Lower leg skin (tissue), 3 donors: ENCODE measurements at regions not wholly inside any gene's neighbourhood (a gene's known extent, or its start where the extent isn't known, plus 50 kb on each side); places are given as distances from the start of the nearest gene placed in this dataset.

Source experiments
- POLR2A ChIP-seq, 2 donors: fragments of 450-650 bp; IDR thresholded peaks; one replicate each; pipeline ENCODE4 v1.6.1; 2016 to 2017; ENCODE audit warnings: antibody characterized with exemption in 2 of 2, mild to moderate bottlenecking in 1 of 2, moderate library complexity in 1 of 2
- TF ChIP-seq, protein P1 (sequence below), 3 donors: fragments of 450-650 bp; IDR thresholded peaks; one replicate each; pipeline ENCODE4 v1.5.1; 2016; ENCODE audit warnings: antibody characterized with exemption in 3 of 3, mild to moderate bottlenecking in 3 of 3, moderate library complexity in 2 of 3

DNA sequence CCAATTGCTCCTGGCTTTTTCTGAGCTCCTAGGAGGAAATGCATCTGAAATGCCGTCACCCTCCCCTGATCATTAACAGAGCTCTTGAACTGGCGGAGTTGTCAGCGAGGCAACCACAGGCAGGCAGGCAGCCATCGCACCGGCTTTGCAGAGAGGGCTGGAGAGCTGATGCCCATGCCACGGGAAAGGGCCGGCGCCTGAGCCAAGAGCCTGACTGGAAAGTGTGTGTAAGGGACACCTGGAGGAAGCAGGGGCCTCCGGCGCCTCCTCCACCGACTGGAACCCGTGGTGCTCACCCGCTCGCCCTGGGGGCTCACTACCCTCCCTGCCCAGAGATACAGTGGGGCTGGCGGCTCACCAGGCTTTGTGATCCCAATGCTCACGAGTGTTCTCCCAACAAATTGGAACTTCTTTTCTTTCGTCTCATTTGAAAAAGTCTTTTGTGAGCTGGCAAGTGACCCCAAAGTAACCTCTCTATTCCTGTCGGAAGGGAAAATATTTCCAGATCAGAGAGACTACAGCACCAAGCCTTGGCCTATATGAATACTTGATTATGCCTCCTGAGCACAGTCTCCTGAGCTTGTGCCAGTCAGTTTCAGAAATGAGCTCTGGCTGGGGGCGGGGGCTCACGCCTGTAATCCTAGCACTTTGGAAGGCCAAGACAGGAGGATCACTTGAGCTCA is 97.7 kb upstream of the SLC25A33 start:
- no peak for TF ChIP-seq POLR2A (IDR thresholded peaks at IDR 0.05)
- TF ChIP-seq, protein P1, sequence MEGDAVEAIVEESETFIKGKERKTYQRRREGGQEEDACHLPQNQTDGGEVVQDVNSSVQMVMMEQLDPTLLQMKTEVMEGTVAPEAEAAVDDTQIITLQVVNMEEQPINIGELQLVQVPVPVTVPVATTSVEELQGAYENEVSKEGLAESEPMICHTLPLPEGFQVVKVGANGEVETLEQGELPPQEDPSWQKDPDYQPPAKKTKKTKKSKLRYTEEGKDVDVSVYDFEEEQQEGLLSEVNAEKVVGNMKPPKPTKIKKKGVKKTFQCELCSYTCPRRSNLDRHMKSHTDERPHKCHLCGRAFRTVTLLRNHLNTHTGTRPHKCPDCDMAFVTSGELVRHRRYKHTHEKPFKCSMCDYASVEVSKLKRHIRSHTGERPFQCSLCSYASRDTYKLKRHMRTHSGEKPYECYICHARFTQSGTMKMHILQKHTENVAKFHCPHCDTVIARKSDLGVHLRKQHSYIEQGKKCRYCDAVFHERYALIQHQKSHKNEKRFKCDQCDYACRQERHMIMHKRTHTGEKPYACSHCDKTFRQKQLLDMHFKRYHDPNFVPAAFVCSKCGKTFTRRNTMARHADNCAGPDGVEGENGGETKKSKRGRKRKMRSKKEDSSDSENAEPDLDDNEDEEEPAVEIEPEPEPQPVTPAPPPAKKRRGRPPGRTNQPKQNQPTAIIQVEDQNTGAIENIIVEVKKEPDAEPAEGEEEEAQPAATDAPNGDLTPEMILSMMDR (IDR thresholded peaks at IDR 0.05), result no peak
